Coronary artery (tissue), 2 donors: ENCODE measurements at regions not wholly inside any gene's neighbourhood (a gene's known extent, or its start where the extent isn't known, plus 50 kb on each side); places are given as distances from the start of the nearest gene placed in this dataset.

ENCODE experiments used
- DNase-seq: peaks from one replicate; pipeline ENCODE4 v3.0.0-alpha.2; 2017; ENCODE audit warnings: low spot score
- H3K27ac ChIP-seq, 2 donors: fragments of 200-600 bp; sonication (generic); one replicate each; pipeline ENCODE4 v1.5.1; 2016 to 2019
- H3K4me3 ChIP-seq: fragments of 200-600 bp; sonication (generic); 2 replicates; pipeline ENCODE4 v1.5.1; 2016; ENCODE audit warnings: mild to moderate bottlenecking, moderate library complexity
- CTCF ChIP-seq: fragments of 200-600 bp; sonication (generic); IDR thresholded peaks from one replicate; pipeline ENCODE4 v1.5.1; 2019; ENCODE audit warnings: antibody characterized with exemption

- H3K27ac ChIP-seq: no peak overlapping the region
- no peak for TF ChIP-seq CTCF
- no peak for DNase-seq
- H3K4me3 ChIP-seq: no peak overlapping the region
Observed at GRCh38 chr18:67633939-67634338, 117.4 kb upstream of the DSEL start.

- TF ChIP-seq CTCF: no peak
Observed at GRCh38 chr18:67621906-67622305, 105.4 kb upstream of the DSEL start.

GRCh38 chr18:67621049-67621713 is 104.7 kb upstream of the DSEL start:
- Histone ChIP-seq H3K4me3 (no peak overlapping the region), H3K27ac (no peak overlapping the region)
- DNase-seq: no peak
- TF ChIP-seq CTCF: no peak

More at GRCh38 chr18:67621906-67622305, 105.4 kb upstream of the DSEL start:
- no peak overlapping the region for H3K4me3 ChIP-seq
- no peak for DNase-seq
- H3K27ac ChIP-seq: no peak overlapping the region

GRCh38 chr18:67618061-67618460 is 101.5 kb upstream of the DSEL start:
- no peak for DNase-seq
- Histone ChIP-seq H3K4me3 (no peak overlapping the region), H3K27ac (no peak overlapping the region)
- no peak for TF ChIP-seq CTCF

GRCh38 chr18:67615876-67616275 is 99.4 kb upstream of the DSEL start:
- H3K4me3 ChIP-seq: no peak overlapping the region
- no peak overlapping the region for H3K27ac ChIP-seq
- no peak for DNase-seq
- no peak for TF ChIP-seq CTCF

- TF ChIP-seq CTCF: no peak
- no peak overlapping the region for H3K27ac ChIP-seq
- no peak for DNase-seq
- H3K4me3 ChIP-seq: no peak overlapping the region
Observed at GRCh38 chr18:67613731-67614130, 97.2 kb upstream of the DSEL start.

GRCh38 chr18:67612281-67612680 is 95.8 kb upstream of the DSEL start:
- TF ChIP-seq CTCF: no peak
- Histone ChIP-seq H3K4me3 (no peak overlapping the region), H3K27ac (no peak overlapping the region)
- DNase-seq: no peak
